Mesenchymal stem cell (in vitro differentiated cells and primary cell): ENCODE measurements at regions not wholly inside any gene's neighbourhood (a gene's known extent, or its start where the extent isn't known, plus 50 kb on each side); places are given as distances from the start of the nearest gene placed in this dataset.
A peak's percentile ranks its signal among the peaks of the same experiment; 100 is the strongest.

Source experiments
- DNase-seq: peaks from one replicate; pipeline ENCODE4 v3.0.0-alpha.2; 2013
- H2AFZ ChIP-seq: one replicate; pipeline ENCODE4 v1.6.1; 2013; ENCODE audit warnings: low read depth, mild to moderate bottlenecking, control low read depth, inconsistent platforms, low read length, moderate library complexity
- H2AK5ac ChIP-seq: 2 replicates; pipeline ENCODE4 v1.6.1; 2013; ENCODE audit warnings: low read length, moderate library complexity, mild to moderate bottlenecking, inconsistent platforms; ENCODE audit not compliant: severe bottlenecking
- H2BK120ac ChIP-seq: one replicate; pipeline ENCODE4 v1.6.1; 2013; ENCODE audit warnings: low read depth, mild to moderate bottlenecking, inconsistent platforms, low read length, moderate library complexity
- H2BK12ac ChIP-seq, 2 experiments: one replicate each; pipeline ENCODE4 v1.6.1; 2013; ENCODE audit warnings: inconsistent platforms in 2 of 2, low read length in 2 of 2, mild to moderate bottlenecking in 2 of 2, moderate library complexity in 2 of 2, control low read depth in 1 of 2
- H2BK15ac ChIP-seq: one replicate; pipeline ENCODE4 v1.6.1; 2013; ENCODE audit warnings: mild to moderate bottlenecking, low read depth, inconsistent platforms; ENCODE audit not compliant: poor library complexity, severe bottlenecking
- H2BK5ac ChIP-seq: 2 replicates; pipeline ENCODE4 v1.6.1; 2013; ENCODE audit warnings: low read depth, mild to moderate bottlenecking, low read length, control low read depth, inconsistent platforms; ENCODE audit not compliant: poor library complexity, severe bottlenecking
- H3K14ac ChIP-seq, 2 experiments: one replicate each; pipeline ENCODE4 v1.6.1; 2013; ENCODE audit warnings: inconsistent platforms in 2 of 2, low read length in 2 of 2, control low read depth in 1 of 2, mild to moderate bottlenecking in 1 of 2, moderate library complexity in 1 of 2
- H3K18ac ChIP-seq, 2 experiments: one replicate each; pipeline ENCODE4 v1.6.1; 2013; ENCODE audit warnings: inconsistent platforms in 2 of 2, low read length in 2 of 2, control low read depth in 1 of 2, low read depth in 1 of 2, mild to moderate bottlenecking in 1 of 2
- H3K23ac ChIP-seq, 2 experiments: one replicate each; pipeline ENCODE4 v1.6.1; 2013; ENCODE audit warnings: inconsistent platforms in 2 of 2, low read length in 2 of 2, mild to moderate bottlenecking in 2 of 2, moderate library complexity in 2 of 2, control low read depth in 1 of 2
- H3K27ac ChIP-seq: 2 replicates; pipeline ENCODE4 v1.5.1; 2013; ENCODE audit warnings: mild to moderate bottlenecking, moderate library complexity, low read length, control low read depth, inconsistent platforms; ENCODE audit not compliant: poor library complexity, severe bottlenecking
- H3K27me3 ChIP-seq, 2 experiments: 2 replicates each; pipeline versions ENCODE4 v1.6.1 to v1.7.0; 2013; ENCODE audit warnings: low read length in 2 of 2, mild to moderate bottlenecking in 2 of 2, moderate library complexity in 2 of 2, control low read depth in 1 of 2, inconsistent platforms in 1 of 2; ENCODE audit not compliant: control insufficient read depth in 1 of 2, insufficient read depth in 1 of 2
- H3K36me3 ChIP-seq, 2 experiments: 2 replicates each; pipeline versions ENCODE4 v1.6.1 to v1.7.0; 2013; ENCODE audit warnings: low read length in 2 of 2, control low read depth in 1 of 2, inconsistent platforms in 1 of 2, low read depth in 1 of 2, mild to moderate bottlenecking in 1 of 2; ENCODE audit not compliant: insufficient read depth in 2 of 2, control insufficient read depth in 1 of 2
- H3K4ac ChIP-seq, 2 experiments: one replicate each; pipeline ENCODE4 v1.6.1; 2013; ENCODE audit warnings: inconsistent platforms in 2 of 2, low read length in 2 of 2, mild to moderate bottlenecking in 2 of 2, moderate library complexity in 2 of 2, control low read depth in 1 of 2, low read depth in 1 of 2
- H3K4me1 ChIP-seq: 2 replicates; pipeline ENCODE4 v1.6.1; 2013; ENCODE audit warnings: low read depth, low read length, control low read depth; ENCODE audit not compliant: control insufficient read depth, insufficient read depth
- H3K4me2 ChIP-seq: 2 replicates; pipeline ENCODE4 v1.6.1; 2013; ENCODE audit warnings: low read length, mild to moderate bottlenecking, inconsistent platforms; ENCODE audit not compliant: poor library complexity, severe bottlenecking
- H3K4me3 ChIP-seq, 2 experiments: 2 replicates each; pipeline versions ENCODE4 v1.5.1 to v1.7.0; 2013; ENCODE audit warnings: low read length in 2 of 2, mild to moderate bottlenecking in 2 of 2, control low read depth in 1 of 2, low read depth in 1 of 2; ENCODE audit not compliant: insufficient read depth in 1 of 2
- H3K79me1 ChIP-seq: replicated peaks from 2 replicates; pipeline ENCODE4 v1.6.1; 2013; ENCODE audit warnings: mild to moderate bottlenecking, control low read depth, low read length, inconsistent platforms; ENCODE audit not compliant: poor library complexity, severe bottlenecking
- H3K9ac ChIP-seq: 2 replicates; pipeline ENCODE4 v1.7.0; 2013; ENCODE audit warnings: mild to moderate bottlenecking, low read length, moderate library complexity
- H3K9me3 ChIP-seq: 2 replicates; pipeline ENCODE4 v1.7.0; 2013; ENCODE audit warnings: mild to moderate bottlenecking, low read length; ENCODE audit not compliant: control insufficient read depth
- H4K8ac ChIP-seq: one replicate; pipeline ENCODE4 v1.6.1; 2013; ENCODE audit warnings: inconsistent platforms, mild to moderate bottlenecking, low read length, moderate library complexity
- H4K91ac ChIP-seq: one replicate; pipeline ENCODE4 v1.6.1; 2013; ENCODE audit warnings: mild to moderate bottlenecking, low read length, inconsistent platforms
- WGBS: methylation state at CpG from one replicate; pipeline ENCODE4 v1.1.7; 2013; ENCODE audit warnings: mixed read lengths; 5-methylcytosine and 5-hydroxymethylcytosine counted together

GRCh38 chr4:141352331-141352730 is 131.6 kb downstream of the ZNF330 start:
- Histone ChIP-seq H3K9me3 (no peaks in the 10 kb centered on the region), H3K27ac (no peak overlapping the region), H2BK12ac (no peak overlapping the region), H3K14ac (no peak overlapping the region), H4K91ac (no peak overlapping the region), H4K8ac (no peak overlapping the region), H2BK15ac (no peak overlapping the region), H3K4me1 (peaks cover 7% of the 10 kb centered on the region), H3K4me2 (no peak overlapping the region), H3K23ac (no peak overlapping the region), H2AK5ac (peak overlapping the region; percentile 14), H3K36me3 (no peaks in the 10 kb centered on the region), H3K4me3 (no peak overlapping the region), H3K18ac (peak overlapping the region in 1 of 2 experiments; percentile 73), H3K79me1 (no peaks in the 10 kb centered on the region), H2BK5ac (no peak overlapping the region), H3K27me3 (no peaks in the 10 kb centered on the region), H2BK120ac (no peak overlapping the region), H3K9ac (no peak overlapping the region), H3K4ac (no peak overlapping the region), H2AFZ (no peak overlapping the region)
- no peak for DNase-seq
- WGBS, result 85% methylated on average over 1 of the region's 2 CpGs

GRCh38 chr4:141352909-141353525 is 132.3 kb downstream of the ZNF330 start:
- H2BK15ac ChIP-seq, result no peak overlapping the region
- H3K23ac ChIP-seq, result no peak overlapping the region
- H3K9me3 ChIP-seq, result no peaks in the 10 kb centered on the region
- H3K27ac ChIP-seq, result peak overlapping the region; percentile 92
- peak overlapping the region; percentile 59 for H3K4me2 ChIP-seq
- peak; percentile 78 for DNase-seq
- peak overlapping the region in 1 of 2 experiments; percentile 32 for H3K4ac ChIP-seq
- peak overlapping the region in 1 of 2 experiments; percentile 43 for H2BK12ac ChIP-seq
- no peaks in the 10 kb centered on the region for H3K36me3 ChIP-seq
- H3K4me1 ChIP-seq, result peaks cover 7% of the 10 kb centered on the region
- H2AK5ac ChIP-seq, result no peak overlapping the region
- no peaks in the 10 kb centered on the region for H3K79me1 ChIP-seq
- peak overlapping the region; percentile 65 for H4K91ac ChIP-seq
- H2BK5ac ChIP-seq, result no peak overlapping the region
- H3K18ac ChIP-seq, result peak overlapping the region; percentile 61 to 65
- no peak overlapping the region for H2AFZ ChIP-seq
- whole genome bisulfite sequencing, result 4% methylated on average over 4 of the region's 5 CpGs
- H2BK120ac ChIP-seq, result peak overlapping the region; percentile 76
- H3K9ac ChIP-seq, result no peak overlapping the region
- H4K8ac ChIP-seq, result peak overlapping the region; percentile 80
- no peak overlapping the region for H3K4me3 ChIP-seq
- no peaks in the 10 kb centered on the region for H3K27me3 ChIP-seq
- H3K14ac ChIP-seq, result no peak overlapping the region

GRCh38 chr4:141356321-141356962 is 135.7 kb downstream of the ZNF330 start:
- no peak overlapping the region for H3K23ac ChIP-seq
- H3K4ac ChIP-seq, result no peak overlapping the region
- no peak overlapping the region for H3K4me3 ChIP-seq
- no peak overlapping the region for H3K14ac ChIP-seq
- H3K4me1 ChIP-seq, result peaks cover under 1% of the 10 kb centered on the region
- WGBS, result no CpG with 5 or more reads among the region's 1 CpG
- no peaks in the 10 kb centered on the region for H3K36me3 ChIP-seq
- H3K4me2 ChIP-seq, result no peak overlapping the region
- no peak overlapping the region for H4K91ac ChIP-seq
- H3K79me1 ChIP-seq, result no peaks in the 10 kb centered on the region
- no peak overlapping the region for H2BK12ac ChIP-seq
- no peak overlapping the region for H3K27ac ChIP-seq
- H3K9me3 ChIP-seq, result no peaks in the 10 kb centered on the region
- H3K9ac ChIP-seq, result no peak overlapping the region
- no peak overlapping the region for H3K18ac ChIP-seq
- DNase-seq, result no peak
- no peak overlapping the region for H2BK15ac ChIP-seq
- no peak overlapping the region for H2BK5ac ChIP-seq
- H3K27me3 ChIP-seq, result no peaks in the 10 kb centered on the region
- H4K8ac ChIP-seq, result no peak overlapping the region
- H2AK5ac ChIP-seq, result no peak overlapping the region
- no peak overlapping the region for H2BK120ac ChIP-seq
- no peak overlapping the region for H2AFZ ChIP-seq

- Histone ChIP-seq H3K36me3 (no peaks in the 10 kb centered on the region), H2AK5ac (no peak overlapping the region), H2BK12ac (no peak overlapping the region), H2BK120ac (no peak overlapping the region), H3K9ac (no peak overlapping the region), H4K8ac (no peak overlapping the region), H3K27me3 (no peaks in the 10 kb centered on the region), H3K4ac (no peak overlapping the region), H4K91ac (no peak overlapping the region), H2BK5ac (no peak overlapping the region), H3K79me1 (no peaks in the 10 kb centered on the region), H3K4me1 (no peaks in the 10 kb centered on the region), H3K4me2 (no peak overlapping the region), H3K4me3 (no peak overlapping the region), H3K23ac (no peak overlapping the region), H2AFZ (no peak overlapping the region), H3K18ac (no peak overlapping the region), H2BK15ac (no peak overlapping the region), H3K14ac (no peak overlapping the region), H3K9me3 (no peaks in the 10 kb centered on the region), H3K27ac (no peak overlapping the region)
- no peak for DNase-seq
Measured at GRCh38 chr4:141356963-141357335, 136.3 kb downstream of the ZNF330 start.
